GM19397 (cell line): ENCODE measurements at regions not wholly inside any gene's neighbourhood (a gene's known extent, or its start where the extent isn't known, plus 50 kb on each side); places are given as distances from the start of the nearest gene placed in this dataset.
"Not testable (repeated sequence)": the region's sequence is repeated elsewhere in the genome, so short reads cannot be mapped to it uniquely, and the experiment has no call there.

Experiments used
- ATAC-seq: cut with Tn5 transposase; IDR thresholded peaks from one replicate; pipeline ENCODE4 v1.9.1; 2021; ENCODE audit warnings: mild to moderate bottlenecking, moderate library complexity; ENCODE audit not compliant: unreplicated experiment

DNA sequence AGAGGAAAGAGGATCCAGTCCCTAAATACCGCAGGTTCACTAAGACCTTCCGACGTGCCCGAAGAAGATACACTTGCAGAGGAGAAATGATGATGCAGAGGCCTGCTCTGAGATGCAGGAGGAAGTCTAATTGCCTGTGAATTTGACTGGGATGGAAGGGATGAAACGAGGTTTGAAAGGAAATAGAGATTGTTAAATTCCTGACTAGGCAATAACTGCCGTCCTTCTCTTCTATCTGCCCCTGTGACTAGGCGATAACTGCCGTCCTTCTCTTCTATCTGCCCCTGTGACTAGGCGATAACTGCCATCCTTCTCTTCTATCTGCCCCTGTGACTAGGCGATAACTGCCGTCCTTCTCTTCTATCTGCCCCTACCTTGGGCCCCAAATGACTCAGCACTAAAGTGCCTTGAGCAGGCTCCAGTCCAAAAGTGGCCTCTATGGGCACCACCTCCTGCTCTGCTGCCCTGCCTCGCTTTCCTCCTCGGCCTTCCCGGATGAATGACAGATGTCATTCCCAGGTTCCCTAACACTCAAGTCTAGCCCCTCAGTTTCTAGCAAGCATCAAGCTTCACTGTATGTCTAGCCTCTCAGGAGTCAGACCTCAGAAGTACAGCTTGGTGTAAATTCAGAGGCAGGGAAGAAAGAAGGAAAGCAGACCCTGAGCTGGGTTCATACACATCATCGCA is 189.1 kb downstream of the FOXD4L6 start:
- not testable (repeated sequence) for ATAC-seq

DNA sequence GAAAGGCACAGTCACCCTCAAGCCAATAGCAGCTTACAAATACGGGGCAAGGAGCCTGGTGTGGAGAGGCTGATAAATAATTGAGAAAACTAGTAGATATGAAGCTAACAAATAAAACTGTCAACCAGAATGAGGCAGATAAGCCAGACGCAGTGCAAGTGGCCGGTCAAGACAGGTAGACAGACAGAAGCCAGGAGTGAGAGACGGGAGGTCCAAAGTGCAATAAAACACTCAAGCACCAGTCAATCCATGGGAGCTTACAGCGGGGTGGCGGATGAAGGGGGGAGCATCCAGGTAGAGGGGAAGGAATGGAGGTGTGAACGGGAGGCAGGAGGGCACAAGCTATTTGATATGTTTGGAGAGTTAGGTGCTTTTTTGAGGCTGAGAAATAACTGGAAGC is 193.1 kb downstream of the FOXD4L6 start:
- ATAC-seq, result no peak

DNA sequence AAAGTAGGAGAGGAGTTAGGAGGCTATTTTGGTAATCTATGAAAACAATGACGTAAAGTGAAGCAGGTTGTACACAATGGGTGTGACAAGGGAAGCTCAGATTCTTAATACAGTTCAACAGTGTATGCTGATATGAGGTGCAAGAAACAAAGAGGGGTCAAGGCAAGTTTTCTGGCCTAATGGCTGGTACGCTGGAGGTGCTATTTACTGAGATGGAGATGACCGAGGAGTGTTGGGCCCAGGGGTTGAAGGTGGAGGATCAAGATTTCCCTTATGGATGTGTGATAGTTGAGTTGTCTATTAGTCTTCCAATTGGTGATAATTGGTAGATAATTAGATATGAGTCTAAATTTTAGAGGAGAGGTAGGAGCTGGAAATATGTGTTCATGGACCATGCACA is 194.0 kb downstream of the FOXD4L6 start:
- ATAC-seq, result not testable (repeated sequence)

DNA sequence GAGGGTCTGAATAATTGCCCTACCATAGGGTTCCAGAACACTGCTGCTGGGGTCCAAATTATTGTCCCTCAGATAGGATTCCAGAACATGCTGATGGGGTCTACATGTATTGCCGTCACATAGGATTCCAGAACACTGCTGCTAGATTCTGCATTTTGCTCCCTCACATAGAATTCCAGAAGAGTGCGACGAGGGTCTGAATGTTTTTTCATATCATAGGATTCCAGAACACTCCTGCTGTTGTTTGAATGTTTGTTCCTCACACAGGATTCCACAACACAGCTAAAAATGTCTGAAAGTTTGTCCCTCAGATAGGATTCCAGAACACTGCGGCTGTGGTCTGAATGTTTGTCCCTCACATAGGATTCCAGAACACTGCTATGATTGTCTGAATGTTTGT is 198.1 kb downstream of the FOXD4L6 start:
- not testable (repeated sequence) for ATAC-seq

DNA sequence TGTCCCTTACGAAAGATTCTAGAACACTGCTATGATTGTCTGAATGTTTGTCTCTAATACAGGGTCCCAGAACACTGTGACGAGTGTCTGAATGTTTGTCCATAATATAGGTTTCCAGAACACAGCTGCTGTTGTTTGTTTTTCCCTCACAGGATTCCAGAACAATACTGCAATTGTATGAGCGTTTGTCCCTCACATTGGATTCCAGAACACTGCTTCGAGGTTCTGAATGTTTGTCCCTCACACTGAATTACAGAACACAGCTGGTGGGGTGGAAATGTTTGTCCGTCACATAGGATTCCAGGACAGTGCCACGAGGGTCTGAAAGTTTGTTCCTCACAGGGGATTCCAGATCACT is 199.0 kb downstream of the FOXD4L6 start:
- ATAC-seq, result not testable (repeated sequence)

DNA sequence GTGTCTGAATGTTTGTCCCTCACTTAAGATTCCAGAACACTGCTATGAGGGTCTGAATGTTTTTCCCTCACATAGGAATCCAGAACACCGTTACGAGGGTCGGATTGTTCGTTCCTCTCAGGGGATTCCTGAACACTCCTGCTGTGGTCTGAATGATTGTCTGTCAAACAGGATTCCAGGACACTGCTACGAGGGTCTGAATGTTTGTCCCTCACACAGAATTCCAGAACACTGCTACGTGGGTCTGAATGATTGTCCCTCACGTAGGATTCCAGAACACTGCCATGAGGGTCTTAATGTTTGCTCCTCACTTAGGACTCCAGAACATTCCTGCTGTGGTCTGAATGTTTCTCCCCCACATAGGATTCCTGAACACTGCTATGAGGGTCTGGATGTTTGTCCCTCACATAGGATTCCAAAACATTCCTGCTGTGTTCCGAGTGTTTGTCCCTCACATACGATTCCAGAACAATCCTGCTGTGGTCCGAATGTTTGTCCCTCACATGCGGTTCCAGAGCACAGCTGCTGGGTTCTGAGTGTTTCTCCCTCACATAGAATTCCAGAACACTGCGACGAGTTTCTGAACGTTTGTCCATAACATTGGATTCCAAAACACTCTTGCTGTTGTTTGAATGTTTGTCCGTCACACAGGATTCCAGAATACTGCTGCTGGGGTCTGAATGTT is 199.5 kb downstream of the FOXD4L6 start:
- ATAC-seq, result no peak

DNA sequence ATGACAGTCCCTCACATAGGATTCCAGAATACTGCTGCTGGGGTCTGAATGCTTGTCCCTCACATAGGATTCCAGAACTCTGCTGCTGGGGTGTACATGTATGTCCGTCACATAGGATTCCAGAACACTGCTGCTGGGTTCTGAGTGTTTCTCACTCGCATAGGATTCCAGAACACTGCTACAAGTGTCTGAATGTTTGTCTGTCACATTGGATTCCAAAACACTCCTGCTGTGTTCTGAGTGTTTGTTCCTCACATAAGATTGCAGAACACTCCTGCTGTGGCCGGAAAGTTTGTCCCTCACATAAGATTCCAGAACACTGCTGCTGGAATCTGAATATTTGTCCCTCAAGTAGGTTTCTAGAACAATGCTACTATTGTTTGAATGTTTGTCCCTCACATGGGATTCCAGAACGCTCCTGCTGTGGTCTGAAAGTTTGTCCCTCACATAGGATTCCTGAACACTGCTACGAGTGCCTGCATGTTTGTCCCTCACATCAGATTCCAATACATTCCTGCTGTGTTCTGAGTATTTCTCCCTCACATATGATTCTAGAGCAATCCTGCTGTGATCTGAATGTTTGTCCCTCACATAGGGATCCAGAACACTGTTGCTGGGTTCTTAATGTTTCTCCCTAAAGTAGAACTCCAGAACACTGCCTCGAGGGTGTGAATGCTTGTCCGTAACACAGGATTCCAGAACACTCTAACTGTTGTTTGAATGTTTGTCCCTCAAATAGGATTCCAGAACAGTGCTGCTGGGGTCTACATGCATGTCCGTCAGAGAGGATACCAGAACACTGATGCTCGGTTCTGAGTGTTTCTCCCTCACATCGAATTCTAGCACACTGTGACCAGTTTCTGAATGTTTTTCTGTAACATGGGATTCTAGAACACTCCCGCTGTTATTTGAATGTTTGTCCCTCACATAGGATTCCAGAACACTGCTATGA is 200.4 kb downstream of the FOXD4L6 start:
- ATAC-seq, result no peak

DNA sequence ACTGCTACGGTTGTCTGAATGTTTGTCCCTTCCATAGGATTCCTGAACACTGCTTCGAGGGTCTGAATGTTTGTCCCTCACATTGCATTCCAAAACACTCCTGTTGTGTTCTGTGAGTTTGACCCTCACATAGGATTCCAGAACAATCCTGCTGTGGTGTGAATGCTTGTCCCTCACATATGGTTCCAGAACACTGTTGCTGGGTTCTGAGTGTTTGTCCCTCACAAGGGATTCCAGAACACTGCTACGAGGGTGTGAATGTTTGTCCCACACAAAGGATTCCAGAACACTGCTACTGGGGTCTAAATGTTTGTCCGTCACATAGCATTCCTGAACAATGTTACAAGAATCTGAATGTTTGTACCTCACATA is 201.2 kb downstream of the FOXD4L6 start:
- no peak for ATAC-seq

DNA sequence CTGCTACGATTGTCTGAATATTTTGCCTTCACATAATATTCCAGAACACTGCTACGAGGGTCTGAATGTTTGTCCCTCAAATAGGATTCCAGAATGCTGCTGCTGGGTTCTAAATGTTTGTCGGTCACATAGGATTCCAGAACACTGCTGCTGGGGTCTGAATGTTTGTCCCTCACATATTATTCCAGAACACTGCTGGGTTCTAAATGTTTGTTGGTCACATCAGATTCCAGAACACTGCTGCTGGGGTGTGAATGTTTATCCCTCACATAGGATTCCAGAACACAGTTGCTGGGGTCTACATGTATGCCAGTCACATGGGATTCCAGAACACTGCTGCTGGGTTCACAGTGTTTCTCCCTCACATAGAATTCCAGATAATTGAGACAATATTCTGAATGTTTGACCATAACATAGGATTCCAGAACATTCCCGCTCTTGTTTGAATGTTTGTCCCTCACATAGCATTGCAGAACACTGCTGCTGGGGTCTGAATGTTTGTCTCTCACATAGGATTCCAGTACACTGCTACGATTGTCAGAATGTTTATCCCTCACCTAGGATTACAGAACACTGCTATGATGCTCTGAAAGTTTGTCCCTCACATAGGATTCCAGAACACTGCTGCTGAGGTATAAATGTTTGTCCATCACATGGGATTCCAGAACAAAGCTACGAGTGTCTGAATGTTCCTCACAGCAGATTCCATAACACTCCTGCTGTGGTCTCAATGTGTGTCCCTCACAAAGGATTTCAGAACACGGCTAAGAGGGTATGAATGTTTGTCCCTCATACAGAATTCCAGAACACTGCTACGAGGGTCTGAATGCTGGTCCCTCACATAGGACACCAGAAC is 201.8 kb downstream of the FOXD4L6 start:
- no peak for ATAC-seq

DNA sequence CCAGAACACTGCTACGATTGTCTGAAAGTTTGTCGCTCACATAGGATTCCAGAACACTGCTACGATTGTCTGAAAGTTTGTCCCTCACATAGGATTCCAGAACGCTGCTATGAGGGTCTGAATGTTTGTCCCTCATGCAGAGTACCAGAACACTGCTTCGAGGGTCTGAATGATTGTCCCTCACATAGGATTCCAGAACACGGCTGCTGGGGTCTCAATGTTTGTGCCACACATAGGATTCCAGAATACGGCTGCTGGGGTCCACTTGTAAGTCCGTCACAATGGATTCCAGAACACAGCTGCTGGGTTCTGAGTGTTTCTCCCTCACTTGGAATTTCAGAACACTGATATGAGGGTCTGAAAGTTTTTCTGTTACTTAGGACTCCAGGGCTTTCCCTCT is 203.3 kb downstream of the FOXD4L6 start:
- ATAC-seq, result no peak

DNA sequence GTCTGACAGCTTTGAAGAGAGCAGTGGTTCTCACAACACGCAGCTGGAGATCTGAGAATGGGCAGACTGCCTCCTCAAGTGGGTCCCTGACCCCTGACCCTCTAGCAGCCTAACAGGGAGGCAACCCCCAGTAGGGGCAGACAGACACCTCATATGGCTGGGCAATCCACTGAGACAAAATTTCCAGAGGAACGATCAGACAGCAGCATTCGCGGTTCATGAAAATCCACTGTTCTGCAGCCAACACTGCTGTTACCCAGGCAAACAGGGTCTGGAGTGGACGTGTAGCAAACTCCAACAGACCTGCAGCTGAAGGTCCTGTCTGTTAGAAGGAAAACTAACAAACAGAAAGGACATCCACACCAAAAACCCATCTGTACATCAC is 212.1 kb downstream of the FOXD4L6 start:
- not testable (repeated sequence) for ATAC-seq

DNA sequence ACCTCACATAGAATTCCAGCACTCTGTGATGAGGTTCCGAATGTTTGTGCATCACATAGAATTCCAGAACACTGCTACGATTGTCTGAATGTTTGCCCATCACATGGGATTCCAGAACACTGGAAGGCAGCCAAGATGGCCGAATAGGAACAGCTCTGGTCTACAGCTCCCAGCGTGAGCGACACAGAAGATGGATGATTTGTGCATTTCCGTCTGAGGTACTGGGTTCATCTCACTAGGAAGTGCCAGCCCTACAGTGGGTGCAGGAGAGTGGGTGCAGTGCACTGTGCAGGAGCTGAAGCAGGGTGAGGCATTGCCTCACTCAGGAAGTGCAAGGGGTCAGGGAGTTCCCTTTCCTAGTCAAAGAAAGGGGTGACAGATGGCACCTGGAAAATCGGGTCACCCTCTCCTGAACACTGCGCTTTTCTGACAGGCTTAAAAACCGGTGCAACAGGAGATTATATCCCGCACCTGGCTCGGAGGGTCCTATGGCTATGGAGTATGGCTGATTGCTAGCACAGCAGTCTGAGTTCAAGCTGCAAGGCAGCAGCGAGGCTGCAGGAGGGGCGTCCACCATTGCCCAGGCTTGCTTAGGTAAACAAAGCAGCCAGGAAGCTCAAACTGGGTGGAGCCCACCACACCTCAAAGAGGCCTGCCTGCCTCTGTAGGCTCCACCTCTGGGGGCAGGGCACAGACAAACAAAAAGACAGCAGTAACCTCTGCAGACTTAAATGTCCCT is 212.7 kb downstream of the FOXD4L6 start:
- ATAC-seq, result not testable (repeated sequence)

DNA sequence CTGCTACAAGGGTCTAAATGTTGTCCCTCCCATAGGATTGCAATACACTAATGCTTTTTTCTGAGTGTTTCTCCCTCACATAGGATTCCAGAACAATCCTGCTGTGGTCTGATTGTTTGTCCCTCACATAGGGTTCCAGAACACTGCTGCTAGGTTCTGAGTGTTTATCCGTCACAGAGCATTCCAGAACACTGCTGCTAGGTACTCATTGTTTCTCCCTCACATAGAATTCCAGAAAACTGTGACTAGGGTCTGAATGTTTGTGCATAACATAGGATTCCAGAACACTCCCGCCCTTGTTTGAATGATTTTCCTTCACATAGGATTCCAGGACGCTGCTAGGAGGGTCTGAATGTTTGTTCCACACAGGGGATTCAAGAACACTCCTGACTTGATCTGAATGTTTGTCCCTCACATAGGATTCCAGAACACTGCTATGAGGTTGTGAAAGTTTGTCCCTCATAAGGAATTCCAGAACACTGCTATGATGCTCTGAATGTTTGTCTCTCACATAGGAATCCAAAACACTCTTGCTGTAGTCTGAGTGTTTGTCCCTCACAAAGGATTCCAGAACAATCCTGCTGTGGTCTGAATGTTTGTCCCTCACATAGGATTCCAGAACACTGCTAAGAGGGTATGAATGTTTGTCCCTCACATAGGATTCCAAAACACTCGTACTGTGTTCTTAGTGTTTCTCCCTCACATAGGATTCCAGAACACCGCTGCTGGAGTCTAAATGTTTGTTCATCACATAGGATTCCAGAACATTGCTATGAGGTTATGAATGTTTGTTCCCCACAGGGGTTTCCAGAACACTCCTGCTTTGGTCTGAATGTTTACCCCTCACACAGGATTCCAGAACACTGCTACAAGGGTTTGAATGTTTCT is 213.5 kb downstream of the FOXD4L6 start:
- ATAC-seq, result no peak

DNA sequence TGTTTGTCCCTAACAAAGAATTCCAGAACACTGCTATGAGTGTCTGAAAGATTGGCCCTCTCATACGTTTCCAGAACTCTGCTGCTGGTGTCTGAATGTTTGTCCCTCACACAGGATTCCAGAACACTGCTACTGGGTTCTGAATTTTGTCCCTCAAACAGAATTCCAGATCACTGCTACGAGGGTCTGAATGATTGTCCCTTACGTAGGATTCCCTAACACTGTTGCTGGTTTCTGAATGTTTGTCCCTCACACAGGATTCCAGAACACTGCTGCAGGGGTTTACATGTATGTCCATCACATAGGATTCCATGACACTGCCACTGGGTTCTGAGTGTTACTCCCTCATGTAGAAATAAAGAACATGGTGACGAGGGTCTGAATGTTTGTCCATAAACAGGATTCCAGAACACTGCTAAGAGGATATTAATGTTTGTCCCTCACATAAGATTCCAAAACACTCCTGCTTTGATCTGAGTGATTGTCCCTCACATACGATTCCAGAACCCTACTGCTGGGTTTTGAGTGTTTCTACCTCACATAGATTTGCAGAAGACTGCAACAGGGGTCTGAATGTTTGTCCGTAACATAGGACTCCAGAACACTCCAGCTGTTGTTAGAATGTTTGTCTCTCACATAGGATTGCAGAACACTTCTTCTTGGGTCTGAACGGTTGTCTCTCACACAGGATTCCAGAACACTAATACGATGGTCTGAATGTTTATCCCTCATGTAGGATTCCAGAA is 214.4 kb downstream of the FOXD4L6 start:
- ATAC-seq, result no peak

DNA sequence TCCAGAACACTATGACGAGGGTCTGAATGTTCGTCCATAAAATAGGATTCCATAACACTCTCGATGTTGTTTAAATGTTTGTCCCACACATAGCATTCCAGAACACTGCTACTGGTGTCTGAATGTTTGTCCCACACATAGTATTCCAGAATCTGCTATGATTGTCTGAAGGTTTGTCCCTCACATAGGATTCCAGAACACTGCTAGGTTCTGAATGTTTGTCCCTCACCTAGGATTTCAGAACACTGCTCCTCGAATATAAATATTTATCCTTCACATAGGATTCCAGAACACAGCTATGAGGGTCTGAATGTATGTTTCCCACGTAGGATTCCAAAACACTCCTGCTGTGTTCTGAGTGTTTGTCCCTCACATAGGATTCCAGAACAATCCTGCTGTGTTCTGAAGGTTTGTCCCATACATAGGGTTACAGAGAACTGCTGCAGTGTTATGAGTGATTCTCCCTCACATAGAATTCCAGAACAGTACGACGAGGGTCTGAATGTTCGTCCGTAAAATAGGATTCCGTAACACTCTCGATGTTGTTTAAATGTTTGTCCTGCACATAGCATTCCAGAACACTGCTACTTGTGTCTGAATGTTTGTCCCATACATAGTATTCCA is 215.3 kb downstream of the FOXD4L6 start:
- ATAC-seq, result no peak

DNA sequence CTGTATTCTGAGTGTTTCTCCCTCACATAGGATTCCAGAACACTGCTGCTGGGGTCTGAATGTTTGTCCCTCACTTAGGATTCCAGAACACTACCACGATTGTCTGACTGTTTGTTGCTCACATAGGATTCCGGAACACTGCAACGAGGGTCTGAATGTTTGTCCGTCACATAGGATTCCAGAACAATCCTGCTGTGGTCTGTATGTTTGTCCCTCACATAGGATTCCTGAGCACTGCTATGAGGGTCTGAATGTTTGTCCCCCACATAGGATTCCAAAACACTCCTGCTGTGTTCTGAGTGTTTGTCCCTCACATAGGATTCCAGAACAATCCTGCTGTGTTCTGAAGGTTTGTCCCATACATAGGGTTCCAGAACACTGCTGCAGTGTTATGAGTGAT is 215.8 kb downstream of the FOXD4L6 start:
- not testable (repeated sequence) for ATAC-seq

DNA sequence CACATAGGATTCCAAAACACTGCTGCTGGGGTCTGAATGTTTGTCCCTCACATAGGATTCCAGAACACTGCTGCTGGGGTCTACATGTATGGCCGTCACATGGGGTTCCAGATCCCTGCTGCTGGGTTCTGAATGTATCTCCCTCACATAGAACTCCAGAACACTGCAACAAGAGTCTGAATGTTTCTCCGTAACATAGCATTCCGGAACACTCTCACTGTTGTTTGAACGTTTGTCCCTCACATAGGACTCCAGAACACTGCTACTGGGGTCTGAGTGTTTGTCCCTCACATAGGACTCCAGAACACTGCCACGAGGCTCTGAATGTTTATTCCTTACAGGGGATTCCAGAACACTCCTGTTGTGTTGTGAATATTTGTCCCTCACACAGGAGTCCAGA is 216.8 kb downstream of the FOXD4L6 start:
- no peak for ATAC-seq

DNA sequence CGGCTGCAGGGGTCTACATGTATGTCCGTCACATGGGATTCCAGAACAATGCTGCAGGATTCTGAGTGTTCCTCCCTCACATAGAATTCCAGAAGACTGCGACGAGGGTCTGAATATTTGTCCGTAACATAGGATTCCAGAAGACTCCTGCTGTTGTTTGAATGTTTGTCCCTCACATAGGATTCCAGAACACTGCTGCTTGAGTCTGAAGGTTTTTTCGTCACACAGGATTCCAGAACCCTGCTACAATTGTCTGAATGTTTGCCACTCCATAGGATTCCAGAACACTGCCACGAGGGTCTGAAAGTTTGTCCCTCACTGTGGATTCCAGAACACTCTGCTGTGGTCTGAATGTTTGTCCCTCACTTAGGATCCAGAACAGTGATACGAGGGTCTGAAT is 217.5 kb downstream of the FOXD4L6 start:
- not testable (repeated sequence) for ATAC-seq
